Fibroblast of villous mesenchyme (primary cell): ENCODE measurements at regions not wholly inside any gene's neighbourhood (a gene's known extent, or its start where the extent isn't known, plus 50 kb on each side); places are given as distances from the start of the nearest gene placed in this dataset.

Experiments
- DNase-seq: peaks from one replicate; pipeline ENCODE4 v3.0.0-alpha.2; 2010; ENCODE audit warnings: low read depth
- H3K4me3 ChIP-seq: 2 replicates; pipeline ENCODE4 v1.5.1; 2011; ENCODE audit warnings: low read depth, mild to moderate bottlenecking, low read length
- TF ChIP-seq, protein P1 (sequence below): IDR thresholded peaks from 2 replicates; pipeline ENCODE4 v1.5.1; 2012; ENCODE audit warnings: low read depth, mild to moderate bottlenecking, low read length; ENCODE audit not compliant: insufficient read depth

DNA sequence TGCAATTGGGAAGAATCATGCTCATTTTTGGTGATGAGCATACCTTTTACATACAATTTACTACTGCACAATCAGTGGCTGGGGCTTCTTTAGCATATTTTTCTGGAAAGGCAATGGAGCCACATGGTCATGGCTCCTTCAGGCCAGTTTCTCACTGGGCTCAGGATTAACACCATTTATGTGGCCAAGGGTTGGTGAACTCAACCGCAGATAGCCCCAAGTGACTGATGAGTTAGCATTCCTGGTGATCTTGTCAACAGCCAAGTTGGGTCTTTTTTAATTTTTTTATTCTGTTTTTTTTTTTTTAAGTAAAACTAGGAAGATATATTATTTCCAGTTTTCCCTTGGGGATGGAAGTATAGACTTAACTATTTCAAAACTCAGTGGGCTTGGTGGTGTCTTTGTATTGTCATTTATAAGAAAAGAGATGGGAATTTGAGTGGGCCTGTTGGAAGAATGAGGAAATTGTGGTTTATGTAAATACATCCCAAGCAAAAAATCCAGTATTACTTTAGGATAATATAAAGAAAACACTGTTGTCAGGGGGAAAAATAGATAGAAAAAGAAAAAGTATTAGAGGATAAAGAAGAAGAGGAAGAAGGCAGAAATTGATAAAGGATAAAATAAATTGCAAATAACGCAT lies 397.4 kb downstream of the MAFB start:
- TF ChIP-seq, protein P1, sequence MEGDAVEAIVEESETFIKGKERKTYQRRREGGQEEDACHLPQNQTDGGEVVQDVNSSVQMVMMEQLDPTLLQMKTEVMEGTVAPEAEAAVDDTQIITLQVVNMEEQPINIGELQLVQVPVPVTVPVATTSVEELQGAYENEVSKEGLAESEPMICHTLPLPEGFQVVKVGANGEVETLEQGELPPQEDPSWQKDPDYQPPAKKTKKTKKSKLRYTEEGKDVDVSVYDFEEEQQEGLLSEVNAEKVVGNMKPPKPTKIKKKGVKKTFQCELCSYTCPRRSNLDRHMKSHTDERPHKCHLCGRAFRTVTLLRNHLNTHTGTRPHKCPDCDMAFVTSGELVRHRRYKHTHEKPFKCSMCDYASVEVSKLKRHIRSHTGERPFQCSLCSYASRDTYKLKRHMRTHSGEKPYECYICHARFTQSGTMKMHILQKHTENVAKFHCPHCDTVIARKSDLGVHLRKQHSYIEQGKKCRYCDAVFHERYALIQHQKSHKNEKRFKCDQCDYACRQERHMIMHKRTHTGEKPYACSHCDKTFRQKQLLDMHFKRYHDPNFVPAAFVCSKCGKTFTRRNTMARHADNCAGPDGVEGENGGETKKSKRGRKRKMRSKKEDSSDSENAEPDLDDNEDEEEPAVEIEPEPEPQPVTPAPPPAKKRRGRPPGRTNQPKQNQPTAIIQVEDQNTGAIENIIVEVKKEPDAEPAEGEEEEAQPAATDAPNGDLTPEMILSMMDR = no peak
- no peak for DNase-seq
- no peak overlapping the region for H3K4me3 ChIP-seq

DNA sequence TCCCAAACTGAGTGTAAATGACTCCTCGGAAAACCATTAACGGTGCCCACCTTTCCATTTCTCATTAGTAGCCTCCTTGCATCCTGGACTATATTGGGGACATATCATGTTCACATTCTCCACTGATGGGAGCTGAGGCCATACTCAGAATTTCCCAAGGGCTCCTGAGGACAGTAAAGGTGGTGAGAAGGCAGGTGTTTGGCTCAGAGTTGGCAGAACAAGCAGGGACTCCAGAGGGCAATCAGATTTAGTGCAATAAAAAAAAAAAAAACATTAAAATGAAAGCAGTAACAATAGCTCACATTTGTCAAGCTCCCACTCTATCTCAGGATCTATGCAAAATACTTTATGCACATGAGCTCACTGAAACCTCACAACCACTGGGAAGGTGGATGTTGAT lies 401.4 kb downstream of the MAFB start:
- H3K4me3 ChIP-seq = no peak overlapping the region
- TF ChIP-seq, protein P1 = no peak
- DNase-seq = no peak

DNA sequence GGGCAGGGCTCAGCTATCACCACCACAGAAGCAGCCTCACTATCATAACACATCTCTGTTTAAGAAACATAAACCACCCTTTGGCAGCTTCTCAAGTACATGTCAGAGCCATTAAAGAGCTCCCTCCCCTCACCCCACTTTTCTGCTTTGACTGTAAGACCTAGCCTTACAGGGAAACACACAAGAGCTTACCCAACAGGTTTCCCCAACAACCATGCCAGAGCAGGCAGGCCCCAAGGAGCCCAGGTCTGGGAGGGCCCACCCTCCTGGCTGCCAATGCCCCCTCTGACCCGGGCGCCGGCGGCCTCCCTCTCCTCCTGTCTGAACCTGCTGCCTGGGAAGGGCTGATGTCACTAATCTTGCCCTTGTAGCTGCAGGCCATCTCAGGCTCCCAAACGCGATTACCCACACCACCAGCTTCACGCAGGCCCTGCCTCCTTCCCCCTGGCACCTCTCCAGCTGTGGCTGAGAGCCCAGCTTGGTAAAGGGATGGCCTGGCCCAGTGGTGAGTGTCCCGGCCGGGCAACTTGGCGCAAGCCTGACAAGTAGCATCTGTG lies 402.0 kb downstream of the MAFB start:
- TF ChIP-seq, protein P1 = no peak
- no peak for DNase-seq
- no peak overlapping the region for H3K4me3 ChIP-seq

DNA sequence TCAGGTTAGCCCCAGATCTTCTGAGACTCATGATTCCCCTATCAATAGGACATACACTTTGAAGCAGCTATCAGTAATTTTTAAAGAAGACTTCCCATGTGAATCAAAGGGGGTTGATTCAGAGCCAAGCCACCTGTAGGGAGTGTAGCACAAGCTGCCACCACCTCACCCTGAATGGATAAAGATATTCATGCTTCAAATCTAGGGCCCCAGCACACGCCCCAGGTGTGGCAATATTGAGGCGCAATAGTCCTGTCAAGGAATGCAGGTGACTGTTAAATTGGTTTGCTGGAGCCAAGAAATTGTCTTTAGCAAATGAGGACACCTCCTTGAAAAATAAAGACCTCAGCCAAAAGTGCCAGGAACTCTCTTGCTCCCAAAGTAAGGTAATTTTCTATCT lies 404.4 kb downstream of the MAFB start:
- no peak for DNase-seq
- TF ChIP-seq, protein P1 = no peak

DNA sequence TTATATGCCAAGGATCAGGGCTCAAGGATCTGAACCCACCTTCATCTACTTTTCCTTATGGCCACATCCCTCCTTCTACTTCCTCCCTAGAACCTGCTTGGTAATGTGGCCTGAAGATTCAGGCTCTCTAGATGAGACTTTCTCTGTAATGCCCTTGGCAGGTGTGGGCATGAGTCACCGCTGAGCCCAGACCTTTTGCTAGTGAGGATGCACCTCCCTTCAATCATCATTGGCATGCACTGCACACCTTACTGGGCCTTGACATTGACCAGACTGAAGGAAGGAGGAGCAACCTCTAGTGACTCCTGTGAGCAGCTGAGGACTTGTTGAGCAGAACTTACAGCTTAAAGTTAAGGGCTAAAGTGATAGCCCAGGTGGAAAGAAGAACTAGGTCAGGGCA lies 405.3 kb downstream of the MAFB start:
- DNase-seq = no peak
- no peak overlapping the region for H3K4me3 ChIP-seq
- TF ChIP-seq, protein P1 = no peak

More for the DNA sequence above, 404.4 kb downstream of the MAFB start:
- H3K4me3 ChIP-seq = no peak overlapping the region

DNA sequence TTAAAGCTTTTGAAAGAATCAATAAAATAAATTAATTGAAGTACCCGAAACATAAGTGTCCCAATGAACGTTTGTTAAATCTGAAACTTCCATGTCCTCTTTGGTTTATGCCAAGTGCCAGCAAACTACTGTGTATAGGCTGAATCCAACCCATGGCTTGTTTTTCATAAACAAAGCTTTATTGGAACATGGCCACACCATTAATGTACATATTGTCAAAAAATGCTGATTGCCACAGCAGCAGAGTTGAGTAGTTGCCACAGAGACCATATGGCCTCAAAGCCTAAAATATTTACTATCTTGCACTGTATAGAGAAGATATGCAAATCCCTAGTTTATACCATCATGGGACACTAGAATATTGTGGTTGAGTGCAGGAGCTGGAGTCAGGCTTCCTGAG lies 406.1 kb downstream of the MAFB start:
- H3K4me3 ChIP-seq = no peak overlapping the region
- TF ChIP-seq, protein P1 = no peak
- DNase-seq = no peak

DNA sequence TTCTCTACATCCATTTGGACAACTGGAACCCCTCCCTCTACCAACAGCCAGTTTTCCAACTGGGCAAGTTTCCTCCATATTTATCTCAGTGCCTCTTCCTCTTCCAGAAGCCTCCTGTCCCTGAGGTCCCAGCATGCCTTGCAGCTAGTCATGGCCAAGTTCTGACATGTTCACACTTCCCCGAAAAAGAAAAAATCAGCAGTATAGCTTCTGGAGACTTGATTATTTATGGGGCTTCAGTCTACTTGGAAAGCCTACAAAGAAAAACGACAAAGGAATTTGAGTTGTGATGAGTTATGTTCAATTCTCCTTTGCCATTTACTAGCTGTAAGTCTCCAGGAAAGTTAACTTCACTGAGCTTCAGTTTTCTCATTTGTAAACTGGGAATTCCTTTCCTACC lies 406.5 kb downstream of the MAFB start:
- H3K4me3 ChIP-seq = no peak overlapping the region
- no peak for DNase-seq
- TF ChIP-seq, protein P1 = no peak
